ENCODE measurements at regions not wholly inside any gene's neighbourhood (a gene's known extent, or its start where the extent isn't known, plus 50 kb on each side); places are given as distances from the start of the nearest gene placed in this dataset.
"Not testable (repeated sequence)": the region's sequence is repeated elsewhere in the genome, so short reads cannot be mapped to it uniquely, and the experiment has no call there.

DNA sequence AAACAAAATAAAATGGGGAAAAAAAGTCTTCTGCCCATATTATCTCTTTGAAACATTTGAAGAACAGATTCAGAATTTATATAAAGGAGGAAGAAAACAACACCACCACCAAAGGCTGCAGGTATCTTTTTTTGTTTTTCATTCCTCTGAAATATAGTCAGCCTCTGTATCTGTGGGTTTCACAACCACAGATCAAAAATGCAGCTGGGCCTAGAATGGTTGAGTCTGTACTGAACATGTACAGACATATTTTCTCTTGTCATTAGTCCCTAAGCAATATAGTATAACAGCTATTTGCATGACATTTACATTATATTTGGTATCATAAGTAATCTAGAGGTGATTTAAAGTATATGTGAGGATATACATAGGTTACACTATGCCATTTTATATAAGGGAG, 559.7 kb upstream of the LRRN3 start:
- no peak for DNase-seq

DNA sequence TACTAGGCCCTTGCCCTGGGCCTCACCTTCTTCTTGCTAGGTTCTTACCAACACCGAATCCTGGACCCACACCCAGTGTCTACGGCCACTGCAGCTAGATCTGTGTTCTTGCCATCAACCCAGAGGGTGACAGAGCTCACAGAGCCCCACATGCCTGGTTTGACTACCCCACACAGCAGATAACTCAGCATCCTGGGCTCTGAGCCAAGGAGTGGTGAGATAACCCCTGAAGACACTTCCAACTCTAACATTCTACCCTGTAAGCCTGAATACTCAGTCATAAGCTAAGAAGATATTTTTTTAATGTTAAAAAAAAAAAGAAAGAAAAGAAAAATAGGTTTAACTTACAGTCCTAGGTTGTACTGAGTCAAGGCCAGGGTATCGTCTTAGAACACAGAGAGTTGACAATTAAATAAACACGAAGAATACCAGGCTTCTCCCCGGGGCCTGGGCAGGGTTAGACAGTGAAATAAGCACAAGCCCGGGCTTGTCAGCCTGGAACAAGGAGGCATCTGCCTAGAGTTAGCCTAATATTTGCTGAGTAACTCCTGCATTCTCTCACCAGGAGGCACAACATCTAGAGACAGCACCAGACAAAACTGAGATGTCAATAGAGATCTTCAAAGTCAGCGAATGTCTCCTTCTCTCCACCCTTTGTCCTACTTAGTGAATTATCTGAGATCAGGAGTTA, 556.5 kb upstream of the LRRN3 start:
- no peak for DNase-seq

DNA sequence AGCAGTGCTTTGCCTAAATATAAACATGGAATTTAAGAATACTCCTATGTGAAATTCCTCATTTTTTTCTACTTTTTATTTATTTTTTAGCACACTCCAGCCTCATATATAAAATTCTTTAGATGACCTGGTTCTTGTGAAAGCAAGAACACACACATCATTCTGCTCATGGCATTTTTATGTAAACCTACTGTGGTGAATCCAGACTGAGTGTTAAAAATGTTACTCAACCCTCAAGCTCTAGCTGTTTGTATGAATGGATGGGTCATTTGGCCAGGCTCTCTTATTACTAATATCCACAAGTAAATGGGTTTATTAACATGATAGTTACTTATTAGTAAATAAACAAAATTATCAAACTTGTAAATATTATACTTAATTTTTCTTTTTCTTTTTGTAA, 551.7 kb upstream of the LRRN3 start:
- no peak for DNase-seq

DNA sequence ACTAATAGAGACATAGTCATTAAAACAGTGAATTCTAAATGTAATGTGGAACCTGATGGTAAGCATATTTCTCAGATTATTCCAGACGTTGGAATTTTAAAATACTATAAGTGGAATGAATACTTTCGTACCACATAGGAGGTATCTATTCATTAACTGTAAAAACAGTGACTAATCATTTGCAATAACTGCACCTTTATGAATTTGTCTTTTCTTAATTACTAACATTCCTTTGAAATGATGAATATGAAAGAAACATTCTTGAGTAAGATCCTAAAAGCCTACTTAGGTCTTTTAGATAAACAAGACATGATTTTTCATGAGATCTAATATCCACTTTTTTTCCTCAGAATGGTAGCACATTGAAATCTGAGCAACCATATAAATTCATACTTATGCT, 549.0 kb upstream of the LRRN3 start:
- DNase-seq, result no peak

DNA sequence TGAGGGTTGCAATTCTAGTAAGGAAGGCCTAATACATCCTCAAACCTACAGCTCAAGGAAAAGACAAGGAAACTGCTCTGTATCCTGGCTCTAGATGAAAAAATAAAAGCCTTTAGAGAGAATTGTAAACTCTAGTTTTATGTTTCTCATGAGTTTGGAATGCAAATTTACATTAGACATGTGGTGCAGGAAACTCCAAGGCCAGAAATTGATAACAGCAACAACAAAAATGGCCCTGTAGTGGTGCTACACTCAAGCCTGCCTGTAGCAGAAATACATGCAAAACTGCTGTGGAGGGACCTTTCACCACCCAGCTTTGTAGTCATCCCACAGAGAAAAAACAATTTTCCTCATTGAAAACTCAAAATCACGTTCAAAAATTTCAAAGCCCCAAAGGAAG, 546.7 kb upstream of the LRRN3 start:
- DNase-seq, result no peak

DNA sequence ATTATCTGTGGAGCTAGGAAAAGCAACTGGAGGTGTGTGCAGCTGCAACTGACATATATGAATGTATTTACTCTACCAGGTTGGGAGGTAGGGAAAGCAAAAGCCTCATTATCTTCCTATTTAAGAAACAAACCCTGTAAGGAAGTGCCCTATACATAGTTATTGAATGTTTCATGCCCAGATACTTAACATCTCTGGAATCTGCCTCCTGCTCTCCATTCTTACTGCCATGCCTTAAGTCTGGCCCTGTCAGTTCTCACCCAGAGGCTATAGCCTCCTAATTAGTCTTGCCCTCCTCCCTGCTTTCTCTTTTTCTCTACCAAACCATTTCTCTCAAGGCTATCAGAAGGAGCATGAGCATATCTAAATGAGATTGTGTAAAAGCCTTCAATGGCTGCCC, 542.6 kb upstream of the LRRN3 start:
- DNase-seq, result no peak

DNA sequence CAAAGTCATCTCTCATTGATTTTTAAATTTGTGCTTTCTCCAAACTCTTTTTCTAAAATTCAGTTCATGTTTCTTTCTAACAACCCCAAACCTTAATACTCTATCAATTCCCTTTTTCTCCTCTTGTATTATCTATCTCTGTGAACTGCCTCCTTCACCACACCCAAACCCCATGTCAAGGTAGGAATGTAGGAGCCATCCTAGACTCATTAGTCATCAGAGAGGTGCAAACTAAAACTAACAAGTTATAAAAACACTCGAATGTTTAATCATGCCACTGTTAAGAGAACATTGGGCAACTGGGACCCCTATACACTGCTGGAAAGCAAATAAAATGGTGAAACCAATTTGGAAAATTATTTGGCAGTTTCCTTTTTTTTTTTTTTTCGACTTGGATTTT, 533.8 kb upstream of the LRRN3 start:
- no peak for DNase-seq

DNA sequence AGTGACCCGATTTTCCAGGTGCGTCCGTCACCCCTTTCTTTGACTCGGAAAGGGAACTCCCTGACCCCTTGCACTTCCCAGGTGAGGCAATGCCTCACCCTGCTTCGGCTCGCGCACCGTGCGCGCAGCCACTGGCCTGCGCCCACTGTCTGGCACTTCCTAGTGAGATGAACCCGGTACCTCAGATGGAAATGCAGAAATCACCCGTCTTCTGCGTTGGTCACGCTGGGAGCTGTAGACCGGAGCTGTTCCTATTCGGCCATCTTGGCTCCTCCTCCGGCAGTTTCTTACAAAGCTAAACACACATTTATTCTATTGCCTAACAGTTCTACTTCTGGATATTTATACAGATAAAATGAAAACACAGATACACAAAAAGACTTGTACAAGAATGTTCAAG, 527.6 kb upstream of the LRRN3 start:
- DNase-seq, result not testable (repeated sequence)

DNA sequence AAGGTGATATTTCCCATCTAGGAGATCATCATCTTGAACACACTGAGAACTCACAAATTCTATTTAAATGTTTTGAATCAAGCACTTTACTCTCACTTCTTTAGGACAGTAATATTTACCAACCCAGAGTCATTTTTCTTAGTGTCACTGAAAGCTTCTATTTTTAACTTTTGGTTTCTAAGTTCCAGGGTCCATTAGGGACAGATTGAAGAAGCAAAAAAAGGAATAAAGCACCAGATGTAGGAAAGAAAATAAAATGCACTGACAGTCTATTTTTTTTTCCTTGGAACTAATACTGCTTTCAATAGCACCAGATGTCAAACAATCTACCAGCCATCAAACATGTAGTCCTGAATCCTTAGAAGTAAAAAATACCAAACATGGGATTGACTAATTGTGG, 526.7 kb upstream of the LRRN3 start:
- no peak for DNase-seq

DNA sequence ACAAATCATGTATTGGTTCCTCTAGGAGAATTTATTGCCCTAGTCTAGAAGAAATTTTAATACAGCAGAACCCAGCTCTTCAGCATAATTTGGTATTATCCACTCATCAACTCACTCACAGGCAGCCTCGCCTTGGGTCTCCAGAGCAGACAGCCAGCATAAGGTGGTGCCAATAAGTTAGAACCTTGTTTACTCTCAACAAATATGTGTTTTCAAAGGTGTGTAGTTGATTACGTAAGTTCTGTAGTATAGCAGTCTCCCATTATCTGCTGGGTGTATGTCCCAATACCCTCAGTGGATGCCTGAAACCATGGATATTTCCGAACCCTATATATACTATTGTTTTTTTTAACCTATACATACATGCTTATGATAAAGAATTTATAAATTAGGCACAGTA, 522.5 kb upstream of the LRRN3 start:
- DNase-seq, result no peak

DNA sequence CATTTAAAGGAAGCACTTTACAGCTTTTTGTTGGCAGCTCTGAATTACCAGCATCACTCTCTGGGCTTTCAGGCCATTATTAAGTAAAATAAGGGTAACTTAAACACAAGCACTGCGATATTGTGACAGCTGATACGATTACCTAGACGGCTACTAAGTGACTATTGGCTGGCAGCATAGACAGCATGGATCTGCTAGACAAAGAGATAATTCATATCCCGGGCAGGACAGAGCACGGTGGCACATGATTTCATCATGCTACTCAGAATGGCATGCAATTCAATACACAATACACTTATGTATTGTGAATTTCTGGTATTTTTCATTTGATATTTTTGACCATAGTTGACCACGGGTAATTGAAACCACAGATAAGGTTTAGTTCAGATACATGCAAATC, 522.0 kb upstream of the LRRN3 start:
- no peak for DNase-seq

DNA sequence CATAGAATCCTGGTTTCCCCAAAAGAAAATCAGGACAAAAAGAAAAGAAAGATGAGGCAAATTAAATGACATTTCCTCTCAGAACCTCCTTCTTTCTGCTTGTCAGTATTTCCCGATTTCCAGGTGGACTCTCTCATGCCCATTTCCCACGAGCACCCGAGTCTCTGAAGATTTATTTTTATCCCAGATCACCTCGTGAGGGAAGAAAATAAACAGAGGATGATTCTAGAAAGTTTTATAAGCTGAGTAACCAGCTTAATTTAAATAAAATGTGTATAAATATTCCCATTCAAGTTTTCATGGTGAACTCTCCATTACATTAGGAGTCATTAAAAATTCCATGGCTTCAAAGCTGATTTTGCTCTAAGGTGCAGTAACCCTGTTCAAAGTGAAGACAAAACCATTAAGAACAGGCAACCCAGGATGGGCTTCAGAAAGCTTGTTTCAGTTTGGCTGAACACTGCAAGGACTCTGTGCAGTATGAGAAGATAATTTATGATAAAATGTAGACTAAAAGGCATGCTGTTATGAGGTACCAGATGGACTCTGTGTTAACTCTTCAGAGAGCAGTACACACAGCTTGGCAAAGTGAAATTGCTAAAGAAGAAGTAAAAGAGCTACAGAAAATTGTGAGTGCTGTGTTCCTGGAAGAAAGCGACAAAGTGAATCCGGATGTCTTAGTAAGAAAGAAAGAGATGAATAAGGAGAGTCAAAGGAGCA, 521.3 kb upstream of the LRRN3 start:
- DNase-seq, result no peak

DNA sequence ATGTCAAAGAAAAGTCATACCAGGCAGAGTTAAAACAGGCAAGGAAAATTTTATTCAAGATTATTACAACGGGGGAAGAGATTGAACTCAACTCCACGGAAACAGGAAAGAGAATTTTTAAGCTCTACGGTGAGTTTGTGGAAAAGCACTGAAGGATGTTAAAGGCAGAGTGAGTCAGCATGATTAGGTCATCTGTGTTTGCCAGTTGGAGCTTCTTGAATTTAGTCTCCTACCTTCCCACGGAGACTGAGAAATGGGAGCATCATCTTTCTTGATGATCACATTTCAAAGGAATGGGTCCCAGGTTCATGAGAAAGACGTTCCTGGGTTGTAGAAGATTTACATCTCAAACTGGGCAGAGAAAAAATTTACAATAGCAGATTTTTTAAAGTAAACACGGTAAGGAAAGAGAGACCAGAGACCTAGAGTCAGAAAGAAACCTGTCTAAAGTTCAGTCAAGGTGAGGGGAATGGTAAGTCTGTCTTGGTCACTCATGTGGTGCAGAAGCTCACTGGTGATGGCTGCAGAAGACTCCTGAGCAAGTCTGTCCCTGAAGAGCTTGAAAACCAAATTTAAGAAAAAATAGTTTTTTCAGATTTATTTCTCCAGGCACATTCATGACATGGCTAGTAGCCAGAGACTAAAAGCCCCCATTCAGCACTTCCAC, 516.9 kb upstream of the LRRN3 start:
- no peak for DNase-seq

DNA sequence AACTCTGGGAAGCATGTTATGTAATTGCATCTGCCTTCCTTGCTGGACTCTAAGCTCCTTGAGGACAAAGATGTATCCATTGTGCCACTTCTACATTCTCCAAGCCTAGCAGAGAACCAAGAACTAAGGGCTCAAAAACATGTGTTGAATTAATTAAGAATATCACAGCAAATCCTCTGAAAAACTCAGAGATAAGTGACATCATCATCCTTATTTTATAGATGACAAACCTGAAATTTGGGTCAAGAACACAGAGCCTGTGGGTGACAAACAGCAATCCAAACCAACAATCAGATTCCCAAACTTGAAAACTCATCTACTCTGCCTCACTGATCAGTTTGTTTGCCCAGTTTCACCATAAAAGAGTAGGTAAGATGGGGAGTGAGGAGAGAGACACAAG, 503.6 kb upstream of the LRRN3 start:
- no peak for DNase-seq

DNA sequence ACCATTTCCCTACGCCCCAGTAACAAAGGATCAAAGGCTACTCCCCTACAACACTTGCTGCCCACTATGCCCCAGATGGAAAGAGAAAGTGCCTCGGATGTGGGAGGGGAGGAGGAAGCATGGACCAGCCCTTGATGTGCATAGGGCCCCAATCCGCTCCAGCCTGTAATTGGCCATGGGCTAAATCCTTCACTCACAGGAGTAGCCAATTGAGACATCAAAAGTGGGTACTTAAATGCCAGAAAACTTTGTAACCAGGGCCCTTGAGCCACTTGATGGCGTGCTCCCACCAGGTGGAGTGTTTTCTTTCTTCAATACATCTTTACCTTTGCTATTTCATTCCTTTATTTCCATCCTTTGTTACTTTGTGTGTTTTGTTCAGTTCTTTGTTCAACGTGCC, 500.5 kb upstream of the LRRN3 start:
- peak; percentile 5 for DNase-seq

DNA sequence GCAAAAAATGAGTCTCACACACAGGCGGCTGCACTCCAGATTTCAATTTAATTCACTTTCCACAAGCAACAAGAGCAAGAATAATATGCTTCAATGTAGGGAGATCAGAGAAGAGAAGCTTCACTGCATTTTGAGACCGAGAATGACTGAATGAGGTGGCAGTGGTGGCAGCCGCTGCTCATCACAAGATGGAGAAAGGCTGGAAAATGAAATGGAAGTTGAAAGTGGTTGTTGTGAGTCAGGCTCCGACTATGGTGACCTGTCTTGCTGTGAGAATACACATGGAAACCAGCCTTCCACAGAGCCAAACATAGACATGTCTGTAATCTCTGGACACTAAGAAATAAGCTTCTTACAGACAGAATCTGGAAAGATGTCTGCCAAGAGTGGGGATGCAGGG, 499.6 kb upstream of the LRRN3 start:
- DNase-seq, result no peak

DNA sequence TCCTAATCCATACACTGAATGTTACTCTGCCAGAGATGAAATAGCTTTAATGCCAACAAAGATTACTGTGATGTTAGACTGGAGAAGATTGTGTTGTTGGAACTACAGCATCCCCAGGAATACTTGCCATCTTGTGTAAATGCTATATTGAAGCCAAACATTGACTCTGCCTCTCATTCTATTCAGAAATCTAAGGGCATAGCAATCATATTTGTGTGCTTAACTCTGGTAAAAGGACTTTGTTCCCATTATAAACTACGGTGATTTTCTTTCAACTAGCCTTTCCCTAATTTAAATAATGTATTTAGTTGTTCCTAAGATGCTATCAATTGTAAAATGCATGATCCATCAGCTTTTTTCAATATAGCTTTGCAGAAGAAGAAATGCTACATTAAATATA, 498.4 kb upstream of the LRRN3 start:
- no peak for DNase-seq

DNA sequence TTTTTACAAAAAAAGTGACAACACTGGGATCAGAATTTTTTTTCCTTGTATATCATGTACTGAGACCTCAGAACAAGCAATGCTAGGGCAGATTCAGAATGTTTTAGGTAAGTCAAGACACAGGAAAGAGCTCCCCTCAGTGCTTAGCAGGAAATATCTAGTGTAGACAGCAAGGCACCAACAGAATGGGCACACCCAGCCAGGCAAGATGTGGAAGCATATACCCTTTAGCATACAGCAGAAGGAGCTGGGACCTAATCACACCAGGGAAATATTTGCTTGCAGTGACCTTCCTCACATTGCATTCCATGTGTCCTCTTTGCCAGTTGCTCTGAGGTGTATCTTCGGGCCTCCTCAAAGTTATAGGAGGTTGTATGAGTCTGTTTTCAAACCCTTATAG, 497.6 kb upstream of the LRRN3 start:
- DNase-seq, result no peak

DNA sequence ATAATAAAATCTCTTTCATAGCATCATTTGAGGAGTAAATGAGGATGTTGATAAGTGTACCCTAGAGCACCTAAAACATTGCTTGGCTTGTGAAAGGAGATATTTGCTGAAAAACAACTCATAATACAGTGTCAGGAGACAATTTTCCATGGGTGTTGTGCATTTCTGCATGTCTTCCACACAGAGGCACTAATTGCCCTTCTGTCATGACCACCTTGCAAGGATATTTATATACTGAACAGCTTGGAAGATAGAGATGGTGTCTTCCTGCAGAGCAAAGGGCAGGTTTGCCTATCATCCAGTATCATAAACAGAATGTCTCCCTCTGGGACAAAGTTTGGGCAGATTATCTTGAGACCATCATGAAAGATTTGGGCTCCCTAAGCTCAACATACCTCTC, 495.2 kb upstream of the LRRN3 start:
- DNase-seq, result no peak

DNA sequence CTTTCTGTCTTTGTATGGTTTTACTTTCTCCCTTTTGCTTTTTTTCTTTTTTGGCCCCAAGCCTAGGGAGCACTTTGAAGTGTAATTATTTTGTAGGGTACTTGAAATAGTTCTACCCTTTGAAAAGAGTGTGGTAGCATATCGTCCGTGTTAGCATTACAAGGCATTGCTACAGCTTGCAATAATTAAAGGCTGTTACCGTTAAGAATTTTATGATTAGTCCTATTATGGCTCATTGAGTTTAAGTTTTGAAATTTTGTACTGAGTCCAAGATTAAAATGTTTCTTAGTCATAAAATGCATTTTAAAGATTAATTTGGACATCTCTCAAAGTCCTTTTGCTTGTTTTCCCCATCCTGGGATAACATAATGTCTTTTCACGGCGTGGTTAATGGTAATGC, 490.0 kb upstream of the LRRN3 start:
- no peak for DNase-seq

DNA sequence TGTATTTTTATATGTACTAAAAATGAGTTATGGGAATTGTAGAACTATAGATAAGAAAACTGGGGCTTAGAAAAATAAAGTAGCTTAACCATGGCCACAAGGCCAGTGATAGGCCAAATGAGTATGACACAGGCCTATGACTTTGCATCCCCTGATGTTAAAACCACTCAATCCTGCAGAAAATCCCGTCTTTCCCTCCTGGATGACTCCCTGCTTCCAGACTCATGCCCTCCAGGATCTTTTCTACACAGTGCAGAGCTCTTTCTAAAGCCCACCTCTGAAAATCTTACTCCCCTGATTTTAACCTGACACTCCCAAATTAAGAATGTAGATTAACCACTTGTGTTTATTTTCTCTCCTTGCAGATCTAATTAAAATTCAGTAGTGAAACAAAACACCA, 489.2 kb upstream of the LRRN3 start:
- no peak for DNase-seq

DNA sequence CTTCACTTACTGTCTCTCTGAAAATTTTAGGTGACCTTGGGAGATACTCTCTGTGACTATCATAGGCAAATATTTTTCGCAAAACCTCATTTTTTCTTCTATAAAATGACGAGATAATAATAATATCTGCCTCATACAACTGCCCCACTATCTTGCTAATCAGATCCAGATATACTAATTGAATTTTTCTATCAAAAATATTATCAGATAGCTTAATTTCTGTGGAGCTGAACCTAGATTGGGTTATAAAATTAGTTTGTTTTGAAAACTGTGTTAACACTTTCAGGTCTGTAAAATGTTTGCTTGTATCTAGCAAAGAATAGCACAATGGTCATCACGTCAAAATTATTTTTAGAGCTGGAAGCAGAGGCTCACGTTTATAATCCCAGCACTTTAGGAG, 486.7 kb upstream of the LRRN3 start:
- no peak for DNase-seq

DNA sequence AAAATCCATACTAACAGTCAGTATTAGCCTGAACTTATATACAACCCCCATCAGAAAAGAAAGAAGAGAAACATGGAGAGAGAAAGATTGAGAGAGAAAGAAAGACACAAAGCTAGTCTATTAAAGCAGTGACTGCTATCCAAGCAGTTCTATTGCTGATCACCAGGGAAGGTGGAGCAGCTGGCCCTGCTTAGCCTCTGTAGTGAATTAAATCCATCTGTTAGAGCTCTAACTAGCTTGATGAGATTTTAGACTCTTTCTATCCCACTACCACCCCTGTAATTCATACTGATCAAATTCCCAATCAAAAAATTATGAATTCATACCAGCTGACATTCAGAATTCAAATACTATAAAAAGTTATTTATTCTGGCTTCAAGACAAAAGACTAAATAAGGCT, 486.0 kb upstream of the LRRN3 start:
- no peak for DNase-seq

DNA sequence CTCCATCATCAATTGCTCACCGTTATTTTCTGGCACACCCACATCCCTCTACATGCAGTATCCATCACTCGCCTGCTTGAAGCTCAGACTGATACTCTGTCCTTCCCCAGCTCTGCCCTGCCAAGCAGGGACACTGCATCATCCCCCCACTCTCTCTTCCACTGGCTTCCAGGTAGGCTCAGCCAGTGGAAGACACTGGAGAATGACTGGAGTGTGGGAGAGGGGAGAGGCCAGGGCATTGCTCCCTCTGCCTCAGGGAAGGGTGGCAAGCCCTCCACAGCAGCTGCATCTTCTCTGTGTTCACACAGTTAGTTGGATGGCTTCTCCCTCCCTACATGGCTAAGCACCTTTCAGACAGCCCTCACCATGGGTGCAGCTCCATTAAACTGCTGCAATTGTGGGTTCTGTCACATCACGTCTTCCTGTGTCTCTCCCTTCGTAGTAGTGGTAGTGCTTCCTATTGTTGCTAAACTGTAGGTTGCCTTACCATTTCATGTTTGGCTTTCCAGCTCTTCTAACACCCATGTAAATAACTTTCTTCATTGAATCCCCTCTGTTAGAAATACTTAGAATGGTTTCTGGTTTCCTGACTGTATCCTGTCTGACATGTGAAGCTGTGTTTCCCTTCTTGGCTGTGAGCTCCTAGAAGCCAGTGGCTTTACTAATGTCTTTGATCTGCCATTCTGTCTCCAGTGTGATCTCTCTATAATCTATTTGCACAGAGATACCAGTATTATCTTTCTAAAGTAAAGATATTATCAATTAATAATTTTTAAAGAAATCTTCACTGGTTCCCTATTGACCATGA, 483.7 kb upstream of the LRRN3 start:
- no peak for DNase-seq

Measured in stimulated activated CD4-positive, alpha-beta T cell treated with anti-CD3 and anti-CD28 coated beads, Interleukin-4, amount 100 ng/mL, for 1 hour (primary cell).